Upper lobe of right lung (tissue), 1 donor: ENCODE measurements at regions not wholly inside any gene's neighbourhood (a gene's known extent, or its start where the extent isn't known, plus 50 kb on each side); places are given as distances from the start of the nearest gene placed in this dataset.

Source experiments
- ATAC-seq: fragments of 200-7000 bp; cut with Tn5 transposase; one replicate; pipeline ENCODE4 v1.9.1; 2020; ENCODE audit warnings: mild to moderate bottlenecking, moderate library complexity
- DNase-seq: peaks from one replicate; pipeline ENCODE4 v3.0.0-alpha.2; 2020
- H3K27ac ChIP-seq: fragments of 200-600 bp; one replicate; pipeline ENCODE4 v1.8.0; 2022
- H3K27me3 ChIP-seq: fragments of 200-600 bp; one replicate; pipeline ENCODE4 v1.8.0; 2022; ENCODE audit warnings: mild to moderate bottlenecking
- H3K36me3 ChIP-seq: fragments of 200-600 bp; one replicate; pipeline ENCODE4 v1.8.0; 2022
- H3K4me1 ChIP-seq: fragments of 200-600 bp; one replicate; pipeline ENCODE4 v1.8.0; 2022
- H3K4me3 ChIP-seq: fragments of 200-600 bp; one replicate; pipeline ENCODE4 v1.8.0; 2022; ENCODE audit warnings: mild to moderate bottlenecking
- H3K9me3 ChIP-seq: fragments of 200-600 bp; one replicate; pipeline ENCODE4 v1.8.0; 2022
- intact Hi-C: fragments of 100-400 bp; cut with DNase I; formaldehyde crosslinking; loops from one replicate; pipeline ENCODE4 v1.11.0; 2022
- TF ChIP-seq, protein P1 (sequence below): fragments of 200-600 bp; IDR thresholded peaks from one replicate; pipeline ENCODE4 v1.8.0; 2022; ENCODE audit warnings: antibody characterized with exemption
- donor health status: DM: no; HTN: yes; CAD: no; lungs with severe emphysema.

DNA sequence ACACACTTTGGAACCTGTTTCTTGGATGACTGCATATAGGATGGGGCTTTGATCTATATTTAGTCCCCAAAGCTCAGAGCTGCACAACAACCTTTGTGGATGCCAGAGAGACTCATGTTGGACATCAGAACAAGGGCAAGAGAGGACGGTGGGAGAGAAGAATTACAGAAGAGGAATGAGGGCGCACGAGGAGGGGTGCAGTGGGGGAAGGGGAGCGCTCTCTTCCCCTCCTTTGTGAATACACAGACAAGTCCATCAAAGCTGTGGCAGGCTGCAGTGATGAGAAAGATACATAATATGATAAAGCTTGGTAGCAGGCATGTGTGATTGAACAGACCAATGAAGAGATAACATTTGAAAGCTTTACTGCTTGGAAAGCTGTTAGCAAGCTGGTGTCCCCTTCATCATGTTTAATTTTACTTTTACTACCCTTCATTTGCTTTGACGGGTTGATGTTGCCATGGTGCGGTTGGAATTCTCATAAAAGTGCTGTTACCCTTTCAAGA lies 857.8 kb downstream of the KCNMA1 start:
- no peak for ATAC-seq
- intact Hi-C loops, result no loop called here
- Histone ChIP-seq H3K27ac (no peak overlapping the region), H3K4me3 (no peak overlapping the region), H3K27me3 (no peaks in the 10 kb centered on the region), H3K36me3 (no peaks in the 10 kb centered on the region), H3K4me1 (no peaks in the 10 kb centered on the region), H3K9me3 (no peaks in the 10 kb centered on the region)
- TF ChIP-seq, protein P1, sequence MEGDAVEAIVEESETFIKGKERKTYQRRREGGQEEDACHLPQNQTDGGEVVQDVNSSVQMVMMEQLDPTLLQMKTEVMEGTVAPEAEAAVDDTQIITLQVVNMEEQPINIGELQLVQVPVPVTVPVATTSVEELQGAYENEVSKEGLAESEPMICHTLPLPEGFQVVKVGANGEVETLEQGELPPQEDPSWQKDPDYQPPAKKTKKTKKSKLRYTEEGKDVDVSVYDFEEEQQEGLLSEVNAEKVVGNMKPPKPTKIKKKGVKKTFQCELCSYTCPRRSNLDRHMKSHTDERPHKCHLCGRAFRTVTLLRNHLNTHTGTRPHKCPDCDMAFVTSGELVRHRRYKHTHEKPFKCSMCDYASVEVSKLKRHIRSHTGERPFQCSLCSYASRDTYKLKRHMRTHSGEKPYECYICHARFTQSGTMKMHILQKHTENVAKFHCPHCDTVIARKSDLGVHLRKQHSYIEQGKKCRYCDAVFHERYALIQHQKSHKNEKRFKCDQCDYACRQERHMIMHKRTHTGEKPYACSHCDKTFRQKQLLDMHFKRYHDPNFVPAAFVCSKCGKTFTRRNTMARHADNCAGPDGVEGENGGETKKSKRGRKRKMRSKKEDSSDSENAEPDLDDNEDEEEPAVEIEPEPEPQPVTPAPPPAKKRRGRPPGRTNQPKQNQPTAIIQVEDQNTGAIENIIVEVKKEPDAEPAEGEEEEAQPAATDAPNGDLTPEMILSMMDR, result no peak
- no peak for DNase-seq

GRCh38 chr10:76778914-76779795 lies 858.5 kb downstream of the KCNMA1 start:
- H3K36me3 ChIP-seq, result no peaks in the 10 kb centered on the region
- no peaks in the 10 kb centered on the region for H3K9me3 ChIP-seq
- TF ChIP-seq, protein P1, result no peak
- DNase-seq (no peak), ATAC-seq (no peak)
- no peak overlapping the region for H3K4me3 ChIP-seq
- no peak overlapping the region for H3K27ac ChIP-seq
- intact Hi-C loops, result no loop called here
- H3K4me1 ChIP-seq, result no peaks in the 10 kb centered on the region
- no peaks in the 10 kb centered on the region for H3K27me3 ChIP-seq

- H3K4me1 ChIP-seq, result no peaks in the 10 kb centered on the region
- intact Hi-C loops, result no loop called here
- no peak for ATAC-seq
- H3K9me3 ChIP-seq, result no peaks in the 10 kb centered on the region
- no peaks in the 10 kb centered on the region for H3K36me3 ChIP-seq
- no peak for DNase-seq
- no peaks in the 10 kb centered on the region for H3K27me3 ChIP-seq
- H3K4me3 ChIP-seq, result no peak overlapping the region
- no peak overlapping the region for H3K27ac ChIP-seq
- TF ChIP-seq, protein P1, result no peak
These were observed 862.5 kb downstream of the KCNMA1 start for GRCh38 chr10:76774987-76775603.

DNA sequence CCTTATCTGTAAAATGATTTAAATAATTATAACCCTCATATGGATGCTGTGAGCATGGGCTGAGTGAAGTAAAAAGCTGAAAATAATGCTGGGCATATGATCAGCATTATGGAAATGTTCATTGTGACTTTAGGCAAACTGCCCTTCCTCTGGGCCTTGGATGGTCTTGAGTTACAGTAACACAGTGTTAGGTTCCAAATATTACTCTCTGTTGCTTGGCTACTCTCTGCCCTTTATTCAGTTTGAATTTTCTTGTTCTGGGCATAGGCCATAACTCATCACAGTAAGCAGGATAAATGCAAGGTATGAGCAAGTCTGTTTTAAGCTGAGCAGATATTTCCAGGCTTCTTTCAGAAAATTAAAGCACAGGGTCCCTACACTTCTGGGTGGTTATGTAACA lies 868.0 kb downstream of the KCNMA1 start:
- intact Hi-C loops, result no loop called here
- Histone ChIP-seq H3K4me1 (no peaks in the 10 kb centered on the region), H3K4me3 (no peak overlapping the region), H3K9me3 (no peaks in the 10 kb centered on the region), H3K27me3 (no peaks in the 10 kb centered on the region), H3K27ac (no peak overlapping the region), H3K36me3 (no peaks in the 10 kb centered on the region)
- DNase-seq, result no peak
- ATAC-seq, result no peak
- TF ChIP-seq, protein P1, result no peak

DNA sequence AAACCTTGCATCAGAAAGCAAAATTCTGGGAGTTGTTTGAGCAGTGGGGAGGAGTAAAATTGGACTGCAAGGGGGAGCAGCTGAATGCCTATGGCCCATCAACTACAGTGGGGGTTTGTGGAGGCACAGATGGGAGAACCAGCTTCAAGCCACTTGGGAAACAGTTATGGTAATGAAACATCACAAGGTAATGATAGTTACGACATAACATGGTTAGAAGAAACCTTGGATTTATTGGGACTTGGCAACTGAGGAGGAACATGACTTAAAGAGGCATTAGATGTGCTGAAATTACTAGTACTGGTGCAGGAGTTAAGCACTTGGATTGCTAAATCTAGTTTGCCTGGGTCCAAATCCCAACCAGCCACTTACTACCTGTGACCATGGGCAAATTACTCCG lies 868.4 kb downstream of the KCNMA1 start:
- H3K4me1 ChIP-seq, result no peaks in the 10 kb centered on the region
- intact Hi-C loops, result no loop called here
- H3K9me3 ChIP-seq, result no peaks in the 10 kb centered on the region
- H3K27me3 ChIP-seq, result no peaks in the 10 kb centered on the region
- no peaks in the 10 kb centered on the region for H3K36me3 ChIP-seq
- TF ChIP-seq, protein P1, result no peak
- DNase-seq, result no peak
- H3K27ac ChIP-seq, result no peak overlapping the region
- ATAC-seq, result no peak
- H3K4me3 ChIP-seq, result no peak overlapping the region
